Neural progenitor cell (in vitro differentiated cells): ENCODE measurements at regions not wholly inside any gene's neighbourhood (a gene's known extent, or its start where the extent isn't known, plus 50 kb on each side); places are given as distances from the start of the nearest gene placed in this dataset.

Source experiments
- DNase-seq: peaks from one replicate; pipeline ENCODE4 v3.0.0-alpha.2; 2016; ENCODE audit warnings: low spot score
- H2AFZ ChIP-seq: fragments of 200-600 bp; sonication (generic); replicated peaks from 2 replicates; pipeline ENCODE4 v1.6.1; 2016; ENCODE audit warnings: antibody characterized with exemption
- H3F3A ChIP-seq: fragments of 200-600 bp; sonication (generic); 2 replicates; pipeline ENCODE4 v1.6.1; 2016; ENCODE audit warnings: antibody characterized with exemption, low read depth
- H3K27ac ChIP-seq: fragments of 200-600 bp; sonication (generic); 2 replicates; pipeline ENCODE4 v1.5.1; 2016; ENCODE audit warnings: mild to moderate bottlenecking
- H3K27me3 ChIP-seq: fragments of 200-600 bp; sonication (generic); 2 replicates; pipeline ENCODE4 v1.6.1; 2016; ENCODE audit warnings: mild to moderate bottlenecking, moderate library complexity
- H3K36me3 ChIP-seq: fragments of 200-600 bp; sonication (generic); 2 replicates; pipeline ENCODE4 v1.5.1; 2016
- H3K4me1 ChIP-seq: fragments of 200-600 bp; sonication (generic); 2 replicates; pipeline ENCODE4 v1.6.1; 2016; ENCODE audit warnings: mixed run types
- H3K4me2 ChIP-seq: fragments of 200-600 bp; sonication (generic); 2 replicates; pipeline ENCODE4 v1.6.1; 2016
- H3K4me3 ChIP-seq: fragments of 200-600 bp; sonication (generic); 2 replicates; pipeline ENCODE4 v1.5.1; 2016
- H3K79me2 ChIP-seq: fragments of 200-600 bp; sonication (generic); 2 replicates; pipeline ENCODE4 v1.6.1; 2016; ENCODE audit warnings: low read depth
- H3K9ac ChIP-seq: fragments of 200-600 bp; sonication (generic); 2 replicates; pipeline ENCODE4 v1.6.1; 2016
- H3K9me3 ChIP-seq: fragments of 200-600 bp; sonication (generic); 2 replicates; pipeline ENCODE4 v1.5.1; 2016; ENCODE audit warnings: low read depth
- H4K20me1 ChIP-seq: fragments of 200-600 bp; sonication (generic); 2 replicates; pipeline ENCODE4 v1.6.1; 2016; ENCODE audit warnings: low read depth
- H3K27ac Mint-ChIP-seq: 3 replicates; pipeline ENCODE4 v1.8.0; 2021; ENCODE audit warnings: mixed read lengths
- H3K27me3 Mint-ChIP-seq: 2 replicates; pipeline ENCODE4 v1.8.0; 2022; ENCODE audit warnings: low read depth, mild to moderate bottlenecking, inconsistent platforms, moderate library complexity, mixed read lengths; ENCODE audit not compliant: insufficient read depth
- H3K36me3 Mint-ChIP-seq: 3 replicates; pipeline ENCODE4 v1.8.0; 2021; ENCODE audit warnings: mixed read lengths
- H3K4me1 Mint-ChIP-seq: 3 replicates; pipeline ENCODE4 v1.8.0; 2021; ENCODE audit warnings: mixed read lengths
- H3K4me3 Mint-ChIP-seq: 3 replicates; pipeline ENCODE4 v1.8.0; 2021; ENCODE audit warnings: mild to moderate bottlenecking, moderate library complexity, mixed read lengths
- H3K9me3 Mint-ChIP-seq: 3 replicates; pipeline ENCODE4 v1.8.0; 2020; ENCODE audit warnings: mixed read lengths
- CTCF ChIP-seq: fragments of 200-600 bp; sonication (generic); IDR thresholded peaks from 2 replicates; pipeline ENCODE4 v1.5.1; 2017; ENCODE audit warnings: antibody characterized with exemption, mild to moderate bottlenecking
- EZH2 ChIP-seq: fragments of 200-600 bp; sonication (generic); IDR thresholded peaks from 2 replicates; pipeline ENCODE4 v1.6.1; 2017; ENCODE audit warnings: antibody characterized with exemption, mild to moderate bottlenecking, moderate library complexity
- EZH2phosphoT487 ChIP-seq: fragments of 200-600 bp; sonication (generic); IDR thresholded peaks from 2 replicates; pipeline ENCODE4 v1.6.1; 2017; ENCODE audit warnings: antibody characterized with exemption

GRCh38 chr7:42580061-42580460 lies 331.8 kb downstream of the C7orf25 start:
- H3K4me3 Mint-ChIP-seq: no peak overlapping the region
- Histone ChIP-seq H4K20me1 (no peaks in the 10 kb centered on the region), H3K9me3 (peaks cover 9% of the 10 kb centered on the region), H3K4me1 (no peaks in the 10 kb centered on the region), H3K9ac (no peak overlapping the region), H3K27me3 (no peaks in the 10 kb centered on the region), H2AFZ (no peak overlapping the region), H3K4me3 (no peak overlapping the region), H3K27ac (no peak overlapping the region), H3K79me2 (no peaks in the 10 kb centered on the region), H3F3A (no peaks in the 10 kb centered on the region), H3K4me2 (no peak overlapping the region), H3K36me3 (no peaks in the 10 kb centered on the region)
- peaks cover 39% of the 10 kb centered on the region for H3K9me3 Mint-ChIP-seq
- no peaks in the 10 kb centered on the region for H3K27me3 Mint-ChIP-seq
- no peak for DNase-seq
- H3K36me3 Mint-ChIP-seq: peaks cover 3% of the 10 kb centered on the region
- no peaks in the 10 kb centered on the region for H3K4me1 Mint-ChIP-seq
- no peak overlapping the region for H3K27ac Mint-ChIP-seq
- TF ChIP-seq EZH2phosphoT487 (no peak), CTCF (no peak), EZH2 (no peak)

- Histone ChIP-seq H3K27ac (no peak overlapping the region), H3K4me3 (no peak overlapping the region), H3K4me1 (no peaks in the 10 kb centered on the region), H3K4me2 (no peak overlapping the region), H2AFZ (no peak overlapping the region), H3K9ac (no peak overlapping the region), H3F3A (no peaks in the 10 kb centered on the region), H4K20me1 (no peaks in the 10 kb centered on the region), H3K9me3 (peaks cover 9% of the 10 kb centered on the region), H3K27me3 (no peaks in the 10 kb centered on the region), H3K36me3 (no peaks in the 10 kb centered on the region), H3K79me2 (no peaks in the 10 kb centered on the region)
- Mint-ChIP-seq H3K36me3 (peaks cover 3% of the 10 kb centered on the region), H3K9me3 (peaks cover 25% of the 10 kb centered on the region), H3K4me1 (peaks cover 3% of the 10 kb centered on the region), H3K4me3 (no peak overlapping the region), H3K27ac (no peak overlapping the region), H3K27me3 (no peaks in the 10 kb centered on the region)
- no peak for DNase-seq
- TF ChIP-seq EZH2phosphoT487: no peak
- TF ChIP-seq CTCF: no peak
- no peak for TF ChIP-seq EZH2
Observed at GRCh38 chr7:42575171-42575570, 336.7 kb downstream of the C7orf25 start.

- Histone ChIP-seq H3K36me3 (no peaks in the 10 kb centered on the region), H4K20me1 (no peaks in the 10 kb centered on the region), H3K27ac (no peak overlapping the region), H3K9ac (no peak overlapping the region), H3K27me3 (no peaks in the 10 kb centered on the region), H3K4me3 (no peak overlapping the region), H3K4me1 (no peaks in the 10 kb centered on the region), H3K4me2 (no peak overlapping the region), H2AFZ (no peak overlapping the region), H3K9me3 (peaks cover 6% of the 10 kb centered on the region), H3K79me2 (no peaks in the 10 kb centered on the region), H3F3A (no peaks in the 10 kb centered on the region)
- Mint-ChIP-seq H3K27me3 (no peaks in the 10 kb centered on the region), H3K9me3 (peaks cover 22% of the 10 kb centered on the region), H3K36me3 (peaks cover 3% of the 10 kb centered on the region), H3K4me3 (no peak overlapping the region), H3K27ac (no peak overlapping the region), H3K4me1 (peaks cover 3% of the 10 kb centered on the region)
- TF ChIP-seq EZH2: no peak
- peak; percentile 50 for TF ChIP-seq CTCF
- peak; percentile 27 for DNase-seq
Observed at GRCh38 chr7:42574685-42575084, 337.2 kb downstream of the C7orf25 start.
